Ammon's horn (tissue), 1 donor: ENCODE measurements at regions not wholly inside any gene's neighbourhood (a gene's known extent, or its start where the extent isn't known, plus 50 kb on each side); places are given as distances from the start of the nearest gene placed in this dataset.
A peak's percentile ranks its signal among the peaks of the same experiment; 100 is the strongest.

Experiments used
- DNase-seq: peaks from one replicate; pipeline ENCODE4 v3.0.0-alpha.2; 2016; ENCODE audit warnings: low spot score

GRCh38 chr9:134967547-134967930 lies 49.8 kb upstream of the FCN1 start:
- DNase-seq: peak; percentile 15

GRCh38 chr9:134968011-134968822 lies 50.5 kb upstream of the FCN1 start:
- no peak for DNase-seq

- no peak for DNase-seq
These were observed 51.0 kb upstream of the FCN1 start for GRCh38 chr9:134968823-134969090.

GRCh38 chr9:134969156-134970045 lies 51.7 kb upstream of the FCN1 start:
- DNase-seq: no peak

- no peak for DNase-seq
These were observed 52.5 kb upstream of the FCN1 start for GRCh38 chr9:134970198-134970597.

GRCh38 chr9:134970719-134971118 lies 53.0 kb upstream of the FCN1 start:
- DNase-seq: no peak

GRCh38 chr9:134971196-134971595 lies 53.5 kb upstream of the FCN1 start:
- DNase-seq: no peak

GRCh38 chr9:134971696-134972095 lies 54.0 kb upstream of the FCN1 start:
- DNase-seq: no peak

- no peak for DNase-seq
These were observed 54.4 kb upstream of the FCN1 start for GRCh38 chr9:134972140-134972539.

- no peak for DNase-seq
These were observed 57.5 kb upstream of the FCN1 start for GRCh38 chr9:134975253-134975652.

- no peak for DNase-seq
These were observed 58.7 kb upstream of the FCN1 start for GRCh38 chr9:134976403-134976802.

GRCh38 chr9:134978272-134978671 lies 60.6 kb upstream of the FCN1 start:
- DNase-seq: no peak

- no peak for DNase-seq
These were observed 62.8 kb upstream of the FCN1 start for GRCh38 chr9:134980516-134980915.

- no peak for DNase-seq
These were observed 63.3 kb upstream of the FCN1 start for GRCh38 chr9:134980991-134981390.

GRCh38 chr9:134981829-134982228 lies 64.1 kb upstream of the FCN1 start:
- no peak for DNase-seq

GRCh38 chr9:134982311-134982710 lies 64.6 kb upstream of the FCN1 start:
- DNase-seq: no peak

GRCh38 chr9:134983074-134983473 lies 65.4 kb upstream of the FCN1 start:
- no peak for DNase-seq

- no peak for DNase-seq
These were observed 66.0 kb upstream of the FCN1 start for GRCh38 chr9:134983506-134984371.

GRCh38 chr9:134984372-134985265 lies 66.9 kb upstream of the FCN1 start:
- no peak for DNase-seq

- DNase-seq: no peak
These were observed 67.7 kb upstream of the FCN1 start for GRCh38 chr9:134985451-134985850.

- DNase-seq: no peak
These were observed 69.2 kb upstream of the FCN1 start for GRCh38 chr9:134986957-134987356.
